HEK293 (cell line): ENCODE measurements at regions not wholly inside any gene's neighbourhood (a gene's known extent, or its start where the extent isn't known, plus 50 kb on each side); places are given as distances from the start of the nearest gene placed in this dataset.

Experiments used
- BCL11A ChIP-seq: fragments of 450-650 bp; formaldehyde crosslinking; IDR thresholded peaks from 2 replicates; pipeline ENCODE4 v1.5.1; 2016; ENCODE audit warnings: low read depth, missing biosample characterization, missing genetic modification characterization
- CTCF ChIP-seq: fragments of 450-650 bp; formaldehyde crosslinking; IDR thresholded peaks from 2 replicates; pipeline ENCODE4 v1.5.1; 2016; ENCODE audit warnings: missing biosample characterization, missing genetic modification characterization
- PRDM10 ChIP-seq: fragments of 450-650 bp; formaldehyde crosslinking; IDR thresholded peaks from 2 replicates; pipeline ENCODE4 v1.5.1; 2016; ENCODE audit warnings: missing biosample characterization, missing genetic modification characterization
- TF ChIP-seq, protein P1 (sequence below): fragments of 450-650 bp; formaldehyde crosslinking; IDR thresholded peaks from 2 replicates; pipeline ENCODE4 v1.5.1; 2016; ENCODE audit warnings: missing biosample characterization, missing genetic modification characterization

GRCh38 chr9:126049088-126049487 lies 277.5 kb upstream of the MVB12B start:
- TF ChIP-seq PRDM10, result no peak
- no peak for TF ChIP-seq CTCF (tag by site-specific recombination)
- TF ChIP-seq, protein P1, sequence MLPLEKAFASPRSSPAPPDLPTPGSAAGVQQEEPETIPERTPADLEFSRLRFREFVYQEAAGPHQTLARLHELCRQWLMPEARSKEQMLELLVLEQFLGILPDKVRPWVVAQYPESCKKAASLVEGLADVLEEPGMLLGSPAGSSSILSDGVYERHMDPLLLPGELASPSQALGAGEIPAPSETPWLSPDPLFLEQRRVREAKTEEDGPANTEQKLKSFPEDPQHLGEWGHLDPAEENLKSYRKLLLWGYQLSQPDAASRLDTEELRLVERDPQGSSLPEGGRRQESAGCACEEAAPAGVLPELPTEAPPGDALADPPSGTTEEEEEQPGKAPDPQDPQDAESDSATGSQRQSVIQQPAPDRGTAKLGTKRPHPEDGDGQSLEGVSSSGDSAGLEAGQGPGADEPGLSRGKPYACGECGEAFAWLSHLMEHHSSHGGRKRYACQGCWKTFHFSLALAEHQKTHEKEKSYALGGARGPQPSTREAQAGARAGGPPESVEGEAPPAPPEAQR (tag by site-specific recombination), result no peak
- TF ChIP-seq BCL11A, result no peak
